Heart right ventricle (tissue), 16 donors: ENCODE measurements at regions not wholly inside any gene's neighbourhood (a gene's known extent, or its start where the extent isn't known, plus 50 kb on each side); places are given as distances from the start of the nearest gene placed in this dataset.

Experiments
- ATAC-seq, 8 donors: fragments of 200-7000 bp; cut with Tn5 transposase; one replicate each; pipeline ENCODE4 v1.9.1; 2020; ENCODE audit warnings: mild to moderate bottlenecking in 8 of 8, moderate library complexity in 8 of 8, moderate number of reproducible peaks in 1 of 8
- DNase-seq, 2 donors: peaks; one replicate each; pipeline ENCODE4 v3.0.0-alpha.2; 2020
- H3K27ac ChIP-seq, 10 donors: fragments of 200-600 bp; sonication (generic) in 2 of 10; one replicate each; pipeline versions ENCODE4 v1.5.0 to v1.8.0; 2020 to 2022; ENCODE audit warnings: mild to moderate bottlenecking in 3 of 10
- H3K27me3 ChIP-seq, 7 donors: fragments of 200-600 bp; one replicate each; pipeline ENCODE4 v1.8.0; 2021 to 2022; ENCODE audit warnings: mild to moderate bottlenecking in 2 of 7
- H3K36me3 ChIP-seq, 9 donors: fragments of 200-600 bp; sonication (generic) in 1 of 9; one replicate each; pipeline versions ENCODE4 v1.5.0 to v1.8.0; 2020 to 2022; ENCODE audit warnings: mild to moderate bottlenecking in 2 of 9
- H3K4me1 ChIP-seq, 9 donors: fragments of 200-600 bp; sonication (generic) in 1 of 9; one replicate each; pipeline versions ENCODE4 v1.5.0 to v1.8.0; 2020 to 2022; ENCODE audit warnings: mild to moderate bottlenecking in 4 of 9
- H3K4me3 ChIP-seq, 10 donors: fragments of 200-600 bp; sonication (generic) in 2 of 10; one replicate each; pipeline versions ENCODE4 v1.5.0 to v1.8.0; 2020 to 2022; ENCODE audit warnings: mild to moderate bottlenecking in 7 of 10, moderate library complexity in 2 of 10
- H3K9me3 ChIP-seq, 11 donors: fragments of 200-600 bp in 10 of 11; sonication (generic) in 2 of 11; one replicate each; pipeline versions ENCODE4 v1.5.0 to v1.8.0; 2013 to 2022; ENCODE audit warnings: mild to moderate bottlenecking in 2 of 11, control low read depth in 1 of 11, moderate library complexity in 1 of 11
- WGBS, 2 donors: extraction: QIAGEN DNeasy Blood & Tissue Kit; methylation state at CpG; one replicate each; pipeline ENCODE4 v1.1.7; 2013; ENCODE audit warnings: inconsistent platforms in 1 of 2; 5-methylcytosine and 5-hydroxymethylcytosine counted together
- intact Hi-C, 10 donors: fragments of 100-400 bp; cut with DNase I; formaldehyde crosslinking; loops; one replicate each; pipeline versions ENCODE4 v1.11.1 to v1.14.2; 2022
- TF ChIP-seq, protein P1 (sequence below), 9 donors: fragments of 200-600 bp; sonication (generic) in 2 of 9; IDR thresholded peaks; one replicate each; pipeline versions ENCODE4 v1.5.0 to v1.8.0; 2021 to 2022; ENCODE audit warnings: antibody characterized with exemption in 9 of 9, mild to moderate bottlenecking in 5 of 9, moderate library complexity in 1 of 9
- donor health status: Arrhythmogenic right ventricular cardiomyopathy.
- donor health status: ischemic (EF 13 %, LVEDD 7.1; RV severe dilation, severe dysfunction).
- donor health status: healthy with polysubstance abuse.
- donor health status: DM: no; HTN: yes; CAD: no.
- donor health status: DM: no; HTN: no; CAD: no.
- donor health status: ischemic (EF 25% LVEDD 6.9; RV normal size, moderate dysfunction).
- donor health status: ischemic (EF 25% LVEDD 5.7; RV mildly dilated, moderate dysfunction).
- donor health status: healthy.
- donor health status: DM: yes; HTN: yes; CAD: no.
- donor health status: Ischemic cardiomyopathy.
- donor health status: ischemic (EF 35%, LVEDD 5.7; RV mildly dilated, moderate dysfunction).
- donor health status: nonischemic (EF 11% LVEDD 7.7; RV severe dilation, severe dysfunction).
- donor health status: DM: yes; HTN: yes; CAD: no.
- donor health status: PGD.
- donor health status: ischemic (EF 29% LVEDD 5.4; RV normal size, mild dysfunction).
- donor health status: nonischemic (EF 23%, LVEDD 6.1; RV moderate dilation, normal function).

DNA sequence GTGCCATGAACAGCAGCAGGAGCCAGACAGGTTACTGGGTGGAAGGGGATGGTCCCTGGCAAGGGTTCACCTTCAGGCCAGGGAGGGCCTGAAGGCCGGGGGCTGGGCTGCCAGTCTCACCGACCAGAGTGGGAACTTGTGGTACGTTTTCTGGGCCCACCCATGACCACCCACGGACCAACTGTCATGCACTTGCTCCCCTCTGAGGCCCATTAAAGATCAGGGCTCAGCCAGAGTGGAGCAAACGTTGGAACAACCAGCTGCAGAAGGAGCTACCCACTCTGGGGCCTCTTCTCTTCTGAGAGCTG, 436.7 kb upstream of the PRMT6 start:
- H3K4me1 ChIP-seq = no peaks in the 10 kb centered on the region
- ATAC-seq (no peak), DNase-seq (no peak)
- peaks cover 0 to 22% (median 0%) of the 10 kb centered on the region in 11 donors for H3K9me3 ChIP-seq
- no peak overlapping the region for H3K4me3 ChIP-seq
- intact Hi-C loops = no loop called here
- H3K36me3 ChIP-seq = no peaks in the 10 kb centered on the region
- H3K27ac ChIP-seq = no peak overlapping the region
- TF ChIP-seq, protein P1, sequence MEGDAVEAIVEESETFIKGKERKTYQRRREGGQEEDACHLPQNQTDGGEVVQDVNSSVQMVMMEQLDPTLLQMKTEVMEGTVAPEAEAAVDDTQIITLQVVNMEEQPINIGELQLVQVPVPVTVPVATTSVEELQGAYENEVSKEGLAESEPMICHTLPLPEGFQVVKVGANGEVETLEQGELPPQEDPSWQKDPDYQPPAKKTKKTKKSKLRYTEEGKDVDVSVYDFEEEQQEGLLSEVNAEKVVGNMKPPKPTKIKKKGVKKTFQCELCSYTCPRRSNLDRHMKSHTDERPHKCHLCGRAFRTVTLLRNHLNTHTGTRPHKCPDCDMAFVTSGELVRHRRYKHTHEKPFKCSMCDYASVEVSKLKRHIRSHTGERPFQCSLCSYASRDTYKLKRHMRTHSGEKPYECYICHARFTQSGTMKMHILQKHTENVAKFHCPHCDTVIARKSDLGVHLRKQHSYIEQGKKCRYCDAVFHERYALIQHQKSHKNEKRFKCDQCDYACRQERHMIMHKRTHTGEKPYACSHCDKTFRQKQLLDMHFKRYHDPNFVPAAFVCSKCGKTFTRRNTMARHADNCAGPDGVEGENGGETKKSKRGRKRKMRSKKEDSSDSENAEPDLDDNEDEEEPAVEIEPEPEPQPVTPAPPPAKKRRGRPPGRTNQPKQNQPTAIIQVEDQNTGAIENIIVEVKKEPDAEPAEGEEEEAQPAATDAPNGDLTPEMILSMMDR (IDR thresholded peaks at IDR 0.05) = no peak
- no peaks in the 10 kb centered on the region for H3K27me3 ChIP-seq
- WGBS, 2 donors = 61 to 68% methylated on average over 5 of the region's 5 CpGs

DNA sequence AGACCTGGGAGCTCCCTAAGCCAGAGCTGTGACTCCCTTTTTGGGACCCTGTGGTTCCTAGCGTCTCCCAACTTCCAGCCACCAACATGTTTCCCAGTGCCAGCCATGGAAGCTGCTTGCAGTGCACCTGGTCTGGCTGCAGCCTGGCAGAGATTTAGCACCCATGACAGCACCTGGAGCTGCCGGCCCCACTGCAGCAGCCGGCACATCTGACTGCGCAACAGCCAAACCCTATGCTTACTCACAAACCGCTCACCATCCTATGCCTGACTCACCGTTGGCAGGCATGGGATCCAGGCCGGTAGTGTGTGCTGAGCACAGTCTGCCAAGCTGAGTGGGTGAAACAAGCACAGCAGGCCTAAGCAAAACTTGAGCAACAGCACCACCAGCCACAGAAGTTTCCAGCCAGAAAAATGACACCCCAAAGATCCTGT, 435.9 kb upstream of the PRMT6 start:
- WGBS, 2 donors = 78 to 93% methylated on average over 7 of the region's 7 CpGs
- no peak for ATAC-seq

DNA sequence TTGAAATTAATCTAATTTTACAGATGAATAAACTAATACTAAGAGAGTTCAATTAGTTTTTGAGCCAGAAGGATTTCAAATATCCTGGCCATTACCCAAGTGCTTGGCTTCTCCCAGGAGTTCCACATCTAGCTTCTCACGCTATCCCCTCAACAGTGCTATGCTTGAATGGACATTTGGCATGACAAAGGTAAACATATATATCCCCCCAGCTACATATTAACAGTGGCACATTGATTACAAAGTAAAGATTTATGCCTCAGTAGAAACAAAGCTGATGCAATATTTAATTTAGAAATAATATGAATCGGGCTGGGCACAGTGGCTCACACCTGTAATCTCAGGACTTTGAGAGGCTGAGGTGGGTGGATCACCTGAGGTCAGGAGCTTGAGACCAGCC, 434.6 kb upstream of the PRMT6 start:
- ATAC-seq (no peak), DNase-seq (no peak)
- Histone ChIP-seq H3K27me3 (no peaks in the 10 kb centered on the region), H3K9me3 (peaks cover 0 to 40% (median 0%) of the 10 kb centered on the region in 11 donors), H3K36me3 (no peaks in the 10 kb centered on the region), H3K4me1 (no peaks in the 10 kb centered on the region), H3K27ac (no peak overlapping the region), H3K4me3 (no peak overlapping the region)
- TF ChIP-seq, protein P1 (IDR thresholded peaks at IDR 0.05) = no peak
- intact Hi-C loops = no loop called here
- WGBS, 2 donors = 77 to 84% methylated on average over 2 of the region's 2 CpGs

More for the DNA sequence above, 435.9 kb upstream of the PRMT6 start:
- Histone ChIP-seq H3K27me3 (no peaks in the 10 kb centered on the region), H3K27ac (no peak overlapping the region), H3K9me3 (peaks cover 0 to 29% (median 0%) of the 10 kb centered on the region in 11 donors), H3K4me3 (no peak overlapping the region), H3K36me3 (no peaks in the 10 kb centered on the region), H3K4me1 (no peaks in the 10 kb centered on the region)
- intact Hi-C loops = no loop called here
- DNase-seq = no peak
- TF ChIP-seq, protein P1 (IDR thresholded peaks at IDR 0.05) = no peak

DNA sequence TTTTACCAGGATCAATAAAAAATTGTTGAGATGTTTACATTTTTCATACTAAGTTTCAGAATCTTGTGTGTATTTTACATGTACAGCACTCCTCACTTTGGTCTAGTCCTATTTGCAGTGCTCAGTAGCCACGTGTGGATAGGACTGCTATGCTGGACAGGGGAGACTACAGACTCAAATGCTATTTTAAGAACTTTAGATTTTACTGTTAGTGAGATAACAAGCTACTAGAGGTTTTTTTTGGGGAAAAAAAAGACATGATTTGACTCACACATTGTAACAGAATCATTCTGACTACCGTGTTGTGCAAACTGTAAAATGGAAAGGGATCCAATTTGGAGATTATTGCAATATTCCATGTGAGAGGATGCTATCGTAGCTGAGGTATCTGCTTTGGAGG, 418.9 kb upstream of the PRMT6 start:
- DNase-seq (no peak), ATAC-seq (no peak)
- 37 to 48% methylated on average over 3 of the region's 3 CpGs for WGBS, 2 donors
- Histone ChIP-seq H3K4me3 (no peak overlapping the region), H3K9me3 (no peaks in the 10 kb centered on the region), H3K36me3 (no peaks in the 10 kb centered on the region), H3K4me1 (no peaks in the 10 kb centered on the region), H3K27me3 (no peaks in the 10 kb centered on the region), H3K27ac (no peak overlapping the region)
- TF ChIP-seq, protein P1 (IDR thresholded peaks at IDR 0.05) = no peak
- intact Hi-C loops = no loop called here
